CD4-positive, alpha-beta T cell treated with Interleukin-10 for 1 hour (primary cell): ENCODE measurements at regions not wholly inside any gene's neighbourhood (a gene's known extent, or its start where the extent isn't known, plus 50 kb on each side); places are given as distances from the start of the nearest gene placed in this dataset.

Source experiments
- DNase-seq: peaks from one replicate; pipeline ENCODE4 v3.0.0-alpha.2; 2020

- no peak for DNase-seq
Measured at GRCh38 chr6:105807905-105808304, 278.2 kb upstream of the PRDM1 start.

- DNase-seq: no peak
Measured at GRCh38 chr6:105806486-105806920, 279.6 kb upstream of the PRDM1 start.

- no peak for DNase-seq
Measured at GRCh38 chr6:105805501-105806023, 280.6 kb upstream of the PRDM1 start.

- no peak for DNase-seq
Measured at GRCh38 chr6:105804424-105804823, 281.7 kb upstream of the PRDM1 start.

- no peak for DNase-seq
Measured at GRCh38 chr6:105804000-105804399, 282.1 kb upstream of the PRDM1 start.

GRCh38 chr6:105803442-105803841 lies 282.7 kb upstream of the PRDM1 start:
- DNase-seq: no peak

GRCh38 chr6:105802703-105803102 lies 283.4 kb upstream of the PRDM1 start:
- DNase-seq: no peak

- no peak for DNase-seq
Measured at GRCh38 chr6:105800871-105801270, 285.3 kb upstream of the PRDM1 start.

GRCh38 chr6:105800398-105800797 lies 285.7 kb upstream of the PRDM1 start:
- no peak for DNase-seq

GRCh38 chr6:105799056-105799455 lies 287.1 kb upstream of the PRDM1 start:
- DNase-seq: no peak

GRCh38 chr6:105797983-105798453 lies 288.1 kb upstream of the PRDM1 start:
- no peak for DNase-seq

GRCh38 chr6:105797286-105797979 lies 288.7 kb upstream of the PRDM1 start:
- DNase-seq: no peak

GRCh38 chr6:105795913-105796517 lies 290.1 kb upstream of the PRDM1 start:
- DNase-seq: no peak

- DNase-seq: no peak
Measured at GRCh38 chr6:105795366-105795765, 290.8 kb upstream of the PRDM1 start.

GRCh38 chr6:105794870-105795269 lies 291.3 kb upstream of the PRDM1 start:
- DNase-seq: no peak

- DNase-seq: no peak
Measured at GRCh38 chr6:105794239-105794638, 291.9 kb upstream of the PRDM1 start.

GRCh38 chr6:105793130-105793529 lies 293.0 kb upstream of the PRDM1 start:
- DNase-seq: peak; percentile 45

- no peak for DNase-seq
Measured at GRCh38 chr6:105791583-105792318, 294.4 kb upstream of the PRDM1 start.

GRCh38 chr6:105791179-105791578 lies 295.0 kb upstream of the PRDM1 start:
- no peak for DNase-seq

GRCh38 chr6:105790635-105791034 lies 295.5 kb upstream of the PRDM1 start:
- no peak for DNase-seq

- DNase-seq: no peak
Measured at GRCh38 chr6:105789935-105790334, 296.2 kb upstream of the PRDM1 start.

- DNase-seq: no peak
Measured at GRCh38 chr6:105787747-105788146, 298.4 kb upstream of the PRDM1 start.

GRCh38 chr6:105786890-105787655 lies 299.1 kb upstream of the PRDM1 start:
- no peak for DNase-seq
